ENCODE measurements at regions not wholly inside any gene's neighbourhood (a gene's known extent, or its start where the extent isn't known, plus 50 kb on each side); places are given as distances from the start of the nearest gene placed in this dataset.

DNA sequence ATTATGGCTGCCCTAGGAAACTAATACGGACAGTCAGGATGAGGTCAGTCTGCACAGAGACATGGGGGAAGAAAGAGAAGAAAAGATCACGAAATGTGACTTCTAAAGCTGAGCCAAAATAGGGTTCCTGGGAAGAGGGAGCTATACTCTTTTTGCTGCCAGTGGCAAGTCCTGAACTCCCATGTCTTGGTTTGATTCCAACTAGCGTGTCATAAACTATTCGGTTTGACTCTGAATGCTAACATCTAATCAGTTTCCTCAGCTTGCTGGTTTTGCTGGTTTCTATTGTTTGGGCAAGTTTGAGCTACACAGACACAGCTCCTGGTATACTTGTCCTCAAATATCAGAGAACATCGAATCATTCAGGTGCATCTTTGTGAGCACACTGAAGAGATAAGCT lies 80.5 kb upstream of the CYP1B1 start:
- Histone ChIP-seq H3K4ac (ENCODE audit: low read length) (no peak overlapping the region), H3K9ac (ENCODE audit: low read depth, low read length, poor library complexity) (no peak overlapping the region), H2BK5ac (ENCODE audit: low read length) (no peak overlapping the region), H2BK15ac (ENCODE audit: low read length) (no peak overlapping the region), H3K79me1 (ENCODE audit: low read depth, low read length) (no peaks in the 10 kb centered on the region), H3K4me2 (ENCODE audit: insufficient read depth, low read length, poor library complexity, severe bottlenecking) (no peak overlapping the region), H3K4me3 (ENCODE audit: low read length in 2 of 2) (no peak overlapping the region), H3K14ac (ENCODE audit: low read length) (no peak overlapping the region), H3K9me3 (replicated peaks in 1 of 2; ENCODE audit: control insufficient read depth in 2 of 2, insufficient read depth in 1 of 2, low read depth in 1 of 2, low read length in 2 of 2) (no peaks in the 10 kb centered on the region), H3K23ac (ENCODE audit: low read depth, low read length, poor library complexity) (no peak overlapping the region), H3K27me3 (ENCODE audit: control insufficient read depth in 3 of 3, insufficient read depth in 3 of 3, low read depth in 1 of 3, low read length in 3 of 3) (no peaks in the 10 kb centered on the region), H2AK5ac (ENCODE audit: low read depth, low read length) (no peak overlapping the region), H3K18ac (ENCODE audit: low read length) (no peak overlapping the region), H3K36me3 (replicated peaks in 1 of 2; ENCODE audit: control insufficient read depth in 2 of 2, insufficient read depth in 2 of 2, low read length in 2 of 2) (no peaks in the 10 kb centered on the region), H3K4me1 (ENCODE audit: control insufficient read depth in 2 of 2, insufficient read depth in 1 of 2, low read depth in 1 of 2, low read length in 2 of 2) (no peaks in the 10 kb centered on the region), H3K27ac (replicated peaks; ENCODE audit: low read length) (no peak overlapping the region), H2BK12ac (ENCODE audit: low read length) (no peak overlapping the region), H4K8ac (ENCODE audit: low read depth, low read length) (no peak overlapping the region), H2BK120ac (ENCODE audit: low read depth, low read length) (no peak overlapping the region), H4K91ac (ENCODE audit: low read depth, low read length, poor library complexity) (no peak overlapping the region), H2AFZ (ENCODE audit: low read length) (no peak overlapping the region)
- WGBS, 2 donors (ENCODE audit: extremely low coverage in 2 of 2, insufficient read length in 2 of 2, insufficient replicate concordance in 1 of 2) = no CpG with 5 or more reads among the region's 5 CpGs
- no peak for DNase-seq (ENCODE audit: low spot score)

DNA sequence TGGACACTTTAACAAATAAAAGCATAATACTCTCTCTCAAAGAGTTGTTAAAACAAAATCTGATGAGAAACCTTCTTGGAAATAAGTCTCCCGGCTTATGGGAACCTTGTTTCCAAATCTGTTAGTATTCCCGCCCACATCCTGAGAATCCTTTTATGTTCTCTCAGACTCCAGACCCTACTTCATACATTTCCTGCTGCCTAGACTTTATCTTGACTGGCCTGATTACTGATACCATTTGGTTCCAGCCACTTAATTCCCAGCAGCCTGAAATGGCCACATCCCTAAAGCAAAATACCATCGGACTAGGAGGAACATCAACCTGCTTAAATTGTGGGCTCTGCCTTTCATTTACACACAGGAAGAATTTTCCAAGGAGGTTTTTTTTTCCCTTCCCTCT lies 79.1 kb upstream of the CYP1B1 start:
- H3K14ac ChIP-seq (ENCODE audit: low read length) = no peak overlapping the region
- no peak overlapping the region for H2BK12ac ChIP-seq (ENCODE audit: low read length)
- H2BK5ac ChIP-seq (ENCODE audit: low read length) = no peak overlapping the region
- H2AK5ac ChIP-seq (ENCODE audit: low read depth, low read length) = no peak overlapping the region
- H3K27ac ChIP-seq (replicated peaks; ENCODE audit: low read length) = no peak overlapping the region
- DNase-seq (ENCODE audit: low spot score) = no peak
- H3K9ac ChIP-seq (ENCODE audit: low read depth, low read length, poor library complexity) = no peak overlapping the region
- H3K4me1 ChIP-seq (ENCODE audit: control insufficient read depth in 2 of 2, insufficient read depth in 1 of 2, low read depth in 1 of 2, low read length in 2 of 2) = no peaks in the 10 kb centered on the region
- H2AFZ ChIP-seq (ENCODE audit: low read length) = no peak overlapping the region
- H4K91ac ChIP-seq (ENCODE audit: low read depth, low read length, poor library complexity) = no peak overlapping the region
- no peak overlapping the region for H3K23ac ChIP-seq (ENCODE audit: low read depth, low read length, poor library complexity)
- no peak overlapping the region for H2BK15ac ChIP-seq (ENCODE audit: low read length)
- no peak overlapping the region for H3K18ac ChIP-seq (ENCODE audit: low read length)
- no peak overlapping the region for H3K4me3 ChIP-seq (ENCODE audit: low read length in 2 of 2)
- H3K79me1 ChIP-seq (ENCODE audit: low read depth, low read length) = no peaks in the 10 kb centered on the region
- H3K4me2 ChIP-seq (ENCODE audit: insufficient read depth, low read length, poor library complexity, severe bottlenecking) = no peak overlapping the region
- WGBS, 2 donors (ENCODE audit: extremely low coverage in 2 of 2, insufficient read length in 2 of 2, insufficient replicate concordance in 1 of 2) = no CpG with 5 or more reads among the region's 3 CpGs
- H3K4ac ChIP-seq (ENCODE audit: low read length) = no peak overlapping the region
- H2BK120ac ChIP-seq (ENCODE audit: low read depth, low read length) = no peak overlapping the region
- no peaks in the 10 kb centered on the region for H3K27me3 ChIP-seq (ENCODE audit: control insufficient read depth in 3 of 3, insufficient read depth in 3 of 3, low read depth in 1 of 3, low read length in 3 of 3)
- no peak overlapping the region for H4K8ac ChIP-seq (ENCODE audit: low read depth, low read length)
- H3K36me3 ChIP-seq (replicated peaks in 1 of 2; ENCODE audit: control insufficient read depth in 2 of 2, insufficient read depth in 2 of 2, low read length in 2 of 2) = no peaks in the 10 kb centered on the region
- H3K9me3 ChIP-seq (replicated peaks in 1 of 2; ENCODE audit: control insufficient read depth in 2 of 2, insufficient read depth in 1 of 2, low read depth in 1 of 2, low read length in 2 of 2) = no peaks in the 10 kb centered on the region

DNA sequence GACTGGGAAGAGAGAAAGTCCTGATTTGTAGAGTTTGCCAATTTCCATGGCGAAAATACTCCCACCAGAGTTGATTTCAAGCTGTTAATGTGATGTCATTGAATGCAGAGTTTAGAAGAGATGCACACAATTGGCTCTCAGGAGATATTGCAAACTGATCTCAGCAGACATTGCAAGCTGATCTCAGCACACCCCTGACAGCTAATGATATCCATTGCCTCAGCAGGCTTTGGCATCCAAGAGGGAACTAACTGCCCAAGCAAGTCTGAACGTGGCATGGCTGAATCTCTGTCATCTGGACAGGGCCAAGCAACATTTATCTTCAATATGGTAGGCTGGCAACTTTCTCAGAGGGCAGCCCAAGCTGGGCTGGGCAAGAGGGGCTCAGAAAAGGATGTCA lies 78.4 kb upstream of the CYP1B1 start:
- Histone ChIP-seq H2BK15ac (ENCODE audit: low read length) (no peak overlapping the region), H3K9ac (ENCODE audit: low read depth, low read length, poor library complexity) (no peak overlapping the region), H3K27me3 (ENCODE audit: control insufficient read depth in 3 of 3, insufficient read depth in 3 of 3, low read depth in 1 of 3, low read length in 3 of 3) (no peaks in the 10 kb centered on the region), H3K4me1 (ENCODE audit: control insufficient read depth in 2 of 2, insufficient read depth in 1 of 2, low read depth in 1 of 2, low read length in 2 of 2) (no peaks in the 10 kb centered on the region), H2BK120ac (ENCODE audit: low read depth, low read length) (no peak overlapping the region), H3K27ac (replicated peaks; ENCODE audit: low read length) (no peak overlapping the region), H2AFZ (ENCODE audit: low read length) (no peak overlapping the region), H2BK12ac (ENCODE audit: low read length) (no peak overlapping the region), H3K79me1 (ENCODE audit: low read depth, low read length) (no peaks in the 10 kb centered on the region), H3K14ac (ENCODE audit: low read length) (no peak overlapping the region), H4K8ac (ENCODE audit: low read depth, low read length) (no peak overlapping the region), H2BK5ac (ENCODE audit: low read length) (no peak overlapping the region), H4K91ac (ENCODE audit: low read depth, low read length, poor library complexity) (no peak overlapping the region), H3K23ac (ENCODE audit: low read depth, low read length, poor library complexity) (no peak overlapping the region), H3K36me3 (replicated peaks in 1 of 2; ENCODE audit: control insufficient read depth in 2 of 2, insufficient read depth in 2 of 2, low read length in 2 of 2) (no peaks in the 10 kb centered on the region), H3K18ac (ENCODE audit: low read length) (no peak overlapping the region), H2AK5ac (ENCODE audit: low read depth, low read length) (no peak overlapping the region), H3K4ac (ENCODE audit: low read length) (no peak overlapping the region), H3K4me2 (ENCODE audit: insufficient read depth, low read length, poor library complexity, severe bottlenecking) (no peak overlapping the region), H3K4me3 (ENCODE audit: low read length in 2 of 2) (no peak overlapping the region), H3K9me3 (replicated peaks in 1 of 2; ENCODE audit: control insufficient read depth in 2 of 2, insufficient read depth in 1 of 2, low read depth in 1 of 2, low read length in 2 of 2) (no peaks in the 10 kb centered on the region)
- DNase-seq (ENCODE audit: low spot score) = no peak
- no CpG with 5 or more reads among the region's 2 CpGs for WGBS, 2 donors (ENCODE audit: extremely low coverage in 2 of 2, insufficient read length in 2 of 2, insufficient replicate concordance in 1 of 2)

DNA sequence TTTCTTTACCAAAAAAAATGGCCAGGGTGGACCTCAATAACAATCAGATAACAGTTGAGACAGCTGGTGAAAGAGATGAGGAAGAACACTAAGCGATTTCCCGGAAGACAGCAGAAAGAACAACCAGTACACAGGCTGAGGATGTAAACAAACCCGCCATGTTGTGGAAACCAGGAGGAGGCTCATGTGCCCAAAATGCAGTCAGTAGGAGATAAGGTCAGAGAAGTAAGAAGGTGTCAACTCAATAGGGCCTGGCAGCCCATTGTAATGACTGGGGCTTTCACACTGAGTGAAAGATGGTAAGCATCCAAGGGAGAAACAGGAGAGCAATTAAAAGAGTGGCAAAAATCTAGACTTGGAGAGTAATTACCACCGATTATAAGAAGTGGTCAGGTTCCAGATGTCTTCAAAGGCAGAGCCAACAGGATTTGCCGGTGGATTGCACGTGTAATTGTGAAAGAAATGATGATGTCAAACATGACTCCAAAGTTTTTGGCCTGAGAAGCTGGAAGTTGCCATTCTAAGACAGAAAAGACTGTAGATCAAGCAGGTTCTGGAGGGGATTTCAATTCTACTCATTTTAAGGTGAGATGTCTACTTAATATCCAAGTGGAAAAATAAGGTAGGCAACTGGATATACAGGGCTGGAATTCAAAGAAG lies 77.7 kb upstream of the CYP1B1 start:
- Histone ChIP-seq H2AFZ (ENCODE audit: low read length) (no peak overlapping the region), H2BK12ac (ENCODE audit: low read length) (no peak overlapping the region), H3K79me1 (ENCODE audit: low read depth, low read length) (no peaks in the 10 kb centered on the region), H3K23ac (ENCODE audit: low read depth, low read length, poor library complexity) (no peak overlapping the region), H2AK5ac (ENCODE audit: low read depth, low read length) (no peak overlapping the region), H3K27me3 (ENCODE audit: control insufficient read depth in 3 of 3, insufficient read depth in 3 of 3, low read depth in 1 of 3, low read length in 3 of 3) (no peaks in the 10 kb centered on the region), H3K18ac (ENCODE audit: low read length) (no peak overlapping the region), H3K9me3 (replicated peaks in 1 of 2; ENCODE audit: control insufficient read depth in 2 of 2, insufficient read depth in 1 of 2, low read depth in 1 of 2, low read length in 2 of 2) (no peaks in the 10 kb centered on the region), H3K14ac (ENCODE audit: low read length) (no peak overlapping the region), H4K8ac (ENCODE audit: low read depth, low read length) (no peak overlapping the region), H2BK15ac (ENCODE audit: low read length) (no peak overlapping the region), H3K4ac (ENCODE audit: low read length) (no peak overlapping the region), H3K27ac (replicated peaks; ENCODE audit: low read length) (no peak overlapping the region), H3K4me2 (ENCODE audit: insufficient read depth, low read length, poor library complexity, severe bottlenecking) (no peak overlapping the region), H3K4me3 (ENCODE audit: low read length in 2 of 2) (no peak overlapping the region), H3K9ac (ENCODE audit: low read depth, low read length, poor library complexity) (no peak overlapping the region), H4K91ac (ENCODE audit: low read depth, low read length, poor library complexity) (no peak overlapping the region), H2BK120ac (ENCODE audit: low read depth, low read length) (no peak overlapping the region), H3K4me1 (ENCODE audit: control insufficient read depth in 2 of 2, insufficient read depth in 1 of 2, low read depth in 1 of 2, low read length in 2 of 2) (no peaks in the 10 kb centered on the region), H3K36me3 (replicated peaks in 1 of 2; ENCODE audit: control insufficient read depth in 2 of 2, insufficient read depth in 2 of 2, low read length in 2 of 2) (no peaks in the 10 kb centered on the region), H2BK5ac (ENCODE audit: low read length) (no peak overlapping the region)
- no CpG with 5 or more reads among the region's 6 CpGs for WGBS, 2 donors (ENCODE audit: extremely low coverage in 2 of 2, insufficient read length in 2 of 2, insufficient replicate concordance in 1 of 2)
- DNase-seq (ENCODE audit: low spot score) = no peak

All from neuronal stem cell (in vitro differentiated cells).